Stimulated activated CD4-positive, alpha-beta T cell treated with anti-CD3 and anti-CD28 coated beads, TNF-alpha, amount 100 ng/mL, for 48 hours (primary cell): ENCODE measurements at regions not wholly inside any gene's neighbourhood (a gene's known extent, or its start where the extent isn't known, plus 50 kb on each side); places are given as distances from the start of the nearest gene placed in this dataset.

Source experiments
- DNase-seq, 3 donors: peaks; one replicate each; pipeline ENCODE4 v3.0.0-alpha.2; 2020; ENCODE audit warnings: low read depth in 3 of 3

- no peak for DNase-seq
Observed at GRCh38 chr6:139648430-139649000, 274.1 kb upstream of the CITED2 start.

DNA sequence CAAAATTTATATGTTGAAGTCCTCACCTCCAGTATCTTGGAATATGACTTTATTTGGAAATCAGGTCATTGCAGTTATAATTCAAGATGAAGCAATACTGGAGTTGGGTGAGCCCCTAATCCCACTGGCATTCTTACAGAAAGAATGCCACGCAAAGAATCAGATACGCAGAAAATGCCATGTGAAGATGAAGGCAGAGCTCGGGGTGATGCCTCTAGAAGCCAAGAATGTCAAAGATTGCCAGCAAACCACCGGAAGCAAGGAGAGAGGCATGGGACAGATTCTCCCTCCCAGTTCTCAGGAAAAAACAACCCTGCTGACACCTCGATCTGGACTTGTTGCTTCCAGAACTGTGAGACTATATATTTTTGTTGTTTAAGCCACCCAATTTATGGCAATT, 273.4 kb upstream of the CITED2 start:
- no peak for DNase-seq

- no peak for DNase-seq
Observed at GRCh38 chr6:139647016-139647415, 272.6 kb upstream of the CITED2 start.

GRCh38 chr6:139644821-139645220, 270.4 kb upstream of the CITED2 start:
- no peak for DNase-seq

- DNase-seq, result no peak
Observed at GRCh38 chr6:139643986-139644385, 269.5 kb upstream of the CITED2 start.

DNA sequence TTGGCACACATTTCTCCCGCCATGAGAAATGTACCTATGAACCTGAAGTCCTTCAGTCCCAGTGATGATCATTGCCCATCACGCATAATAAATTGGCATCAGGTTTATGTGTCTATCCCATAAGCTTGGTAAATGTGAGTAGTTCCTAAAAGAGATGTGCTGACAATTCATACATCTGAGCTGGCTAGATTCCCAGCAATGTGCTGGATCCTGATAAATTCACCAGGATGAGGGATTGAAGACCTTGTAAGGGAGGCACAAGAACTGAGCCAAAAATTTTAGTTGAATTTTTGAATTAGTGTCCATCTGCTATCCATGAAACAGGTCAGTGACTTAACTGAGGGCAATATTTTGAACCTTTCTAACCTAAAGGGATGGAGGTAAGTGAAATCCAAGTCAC, 267.9 kb upstream of the CITED2 start:
- DNase-seq, result no peak

GRCh38 chr6:139641376-139641775, 266.9 kb upstream of the CITED2 start:
- DNase-seq, result no peak

- no peak for DNase-seq
Observed at GRCh38 chr6:139640921-139641320, 266.5 kb upstream of the CITED2 start.

DNA sequence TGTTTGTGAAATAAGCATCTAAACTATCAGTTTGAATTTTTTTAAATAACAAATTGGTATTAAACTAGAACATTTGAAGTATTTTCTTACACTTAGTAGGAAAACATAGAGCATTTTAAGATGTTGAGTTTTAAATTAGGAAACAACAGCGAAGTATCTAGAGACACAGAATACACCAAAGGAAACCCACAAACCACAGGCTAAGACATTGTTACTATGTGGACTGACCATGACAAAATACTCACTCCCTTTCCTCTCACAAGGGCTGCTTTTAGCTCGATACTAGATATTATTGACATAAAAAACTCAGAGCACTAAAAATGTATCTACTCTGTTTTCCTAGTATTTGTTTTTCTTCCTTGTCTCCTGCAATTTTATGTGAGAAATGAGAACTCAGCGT, 266.0 kb upstream of the CITED2 start:
- DNase-seq, result no peak

GRCh38 chr6:139639507-139639906, 265.1 kb upstream of the CITED2 start:
- DNase-seq, result no peak

DNA sequence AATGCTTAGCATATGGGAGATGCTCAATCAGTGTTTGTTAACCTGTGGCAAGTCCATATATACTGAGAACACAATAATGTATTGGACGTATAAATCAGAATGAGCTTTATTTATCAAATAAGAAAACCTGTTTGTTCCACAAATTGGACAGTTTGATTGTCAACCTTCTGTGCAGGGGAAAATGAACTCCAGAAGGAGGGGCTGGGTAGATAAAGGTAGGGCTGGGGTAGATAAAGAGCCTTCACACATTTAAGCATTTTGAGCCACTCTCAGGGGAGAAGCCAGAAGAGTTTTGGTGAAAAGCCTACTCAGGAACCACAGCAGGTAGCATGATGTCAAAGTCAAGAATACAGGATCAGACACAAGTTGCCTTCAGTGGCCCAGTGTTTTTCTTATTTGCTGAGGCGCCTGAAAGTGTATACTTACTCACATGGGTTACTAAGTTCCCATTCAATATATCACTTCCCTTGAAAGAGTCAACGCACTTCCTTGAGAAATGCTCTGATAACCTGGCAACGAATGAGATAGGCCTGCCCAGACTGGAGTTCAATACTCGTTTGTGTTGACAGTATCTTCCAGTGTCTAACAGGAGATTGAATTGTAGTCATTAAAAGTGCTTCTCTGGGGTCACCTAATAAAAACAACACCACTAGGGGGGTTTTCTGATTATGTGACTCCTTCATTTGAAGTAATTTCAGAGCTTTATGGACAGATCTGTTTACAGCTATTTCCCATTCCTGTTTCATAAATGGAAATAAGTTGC, 263.9 kb upstream of the CITED2 start:
- DNase-seq, result no peak

DNA sequence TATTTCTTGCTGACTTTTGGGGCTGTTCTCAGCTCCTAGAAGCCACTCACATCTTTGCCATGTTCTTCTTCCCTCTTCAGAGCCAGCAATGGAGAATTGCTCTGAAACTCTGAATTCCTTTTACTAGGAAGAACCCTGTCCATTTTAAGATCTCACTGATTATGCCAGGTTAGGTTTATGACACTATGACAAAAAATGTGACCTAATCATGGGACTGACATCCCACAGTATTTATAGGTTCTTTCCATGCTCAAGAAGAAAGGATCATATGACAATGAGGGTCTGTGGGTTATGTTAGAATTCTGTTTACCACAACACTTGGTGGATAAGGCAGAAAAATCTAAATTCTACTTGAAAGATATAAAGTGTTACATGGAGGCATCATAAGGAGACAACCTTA, 263.3 kb upstream of the CITED2 start:
- DNase-seq, result no peak

- no peak for DNase-seq
Observed at GRCh38 chr6:139636391-139636790, 261.9 kb upstream of the CITED2 start.

DNA sequence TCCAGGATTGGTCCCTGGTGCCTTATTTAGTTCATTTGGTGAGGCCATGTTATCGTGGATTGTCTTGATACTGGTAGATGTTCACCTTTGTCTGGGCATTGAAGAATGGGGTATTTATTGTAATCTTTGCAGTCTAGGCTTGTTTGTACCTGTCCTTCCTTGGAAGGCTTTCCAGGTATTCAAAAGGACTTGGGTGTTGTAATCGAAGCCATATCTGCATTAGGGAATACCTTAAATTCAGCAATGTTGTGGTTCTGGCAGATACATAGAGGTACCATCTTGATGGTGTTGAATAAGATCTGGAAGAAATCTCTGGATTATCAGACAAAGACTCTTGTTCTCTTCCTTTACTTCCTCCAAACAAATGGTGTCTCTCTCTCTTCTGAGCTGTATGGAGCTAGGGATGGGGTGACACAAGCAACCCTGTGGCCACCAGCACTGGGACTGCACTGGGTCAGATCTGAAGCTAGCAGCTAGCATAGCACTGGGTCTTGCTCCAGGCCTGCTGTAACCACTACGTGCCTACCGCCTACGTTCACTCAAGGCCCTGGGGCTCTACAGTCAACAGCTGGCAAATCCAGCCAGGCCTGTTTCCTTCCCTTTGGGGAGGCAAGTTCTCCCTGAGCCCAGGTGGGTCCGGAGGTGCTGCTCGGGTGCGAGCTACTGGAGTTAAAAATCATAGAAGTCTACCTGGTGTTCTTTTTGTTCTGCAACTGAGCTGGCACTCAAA, 261.1 kb upstream of the CITED2 start:
- DNase-seq, result no peak

DNA sequence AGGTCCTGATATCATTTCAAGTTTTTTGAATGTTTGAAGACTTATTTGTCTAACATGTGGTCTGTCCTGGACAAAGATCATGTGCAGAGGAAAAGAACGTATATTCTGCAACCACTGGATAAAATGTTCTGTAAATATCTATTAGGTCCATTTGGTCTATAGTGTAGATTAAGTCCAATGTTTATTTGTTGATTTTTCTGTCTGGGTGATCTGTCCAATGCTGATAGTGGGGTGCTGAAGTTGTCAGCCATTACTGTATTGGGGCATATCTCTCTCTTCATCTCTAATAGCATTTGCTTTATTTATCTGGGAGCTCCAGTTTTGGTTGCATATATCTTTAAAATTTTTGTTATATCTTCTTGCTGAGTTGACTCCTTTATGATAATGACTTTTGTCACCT, 258.4 kb upstream of the CITED2 start:
- DNase-seq, result no peak

- DNase-seq, result no peak
Observed at GRCh38 chr6:139628270-139628669, 253.8 kb upstream of the CITED2 start.

DNA sequence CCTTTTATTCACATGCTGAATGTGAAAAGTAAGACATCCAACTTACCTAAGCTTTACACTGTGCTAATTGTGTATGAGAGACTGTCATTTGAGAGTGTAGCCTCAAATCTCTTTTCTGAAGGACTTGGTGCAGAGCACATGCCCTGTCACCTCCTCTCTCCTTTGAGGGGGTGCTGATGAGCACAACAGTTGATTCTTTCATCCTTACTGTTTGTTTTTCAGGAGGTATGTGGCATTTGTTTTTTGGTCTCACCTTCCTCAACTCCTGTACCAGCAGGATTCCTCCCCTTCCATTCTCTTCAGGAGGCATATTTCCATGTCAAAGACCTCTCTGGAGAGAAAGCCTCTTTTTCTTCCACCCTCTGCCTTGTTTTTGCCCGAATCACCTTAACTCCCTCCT, 252.6 kb upstream of the CITED2 start:
- no peak for DNase-seq

DNA sequence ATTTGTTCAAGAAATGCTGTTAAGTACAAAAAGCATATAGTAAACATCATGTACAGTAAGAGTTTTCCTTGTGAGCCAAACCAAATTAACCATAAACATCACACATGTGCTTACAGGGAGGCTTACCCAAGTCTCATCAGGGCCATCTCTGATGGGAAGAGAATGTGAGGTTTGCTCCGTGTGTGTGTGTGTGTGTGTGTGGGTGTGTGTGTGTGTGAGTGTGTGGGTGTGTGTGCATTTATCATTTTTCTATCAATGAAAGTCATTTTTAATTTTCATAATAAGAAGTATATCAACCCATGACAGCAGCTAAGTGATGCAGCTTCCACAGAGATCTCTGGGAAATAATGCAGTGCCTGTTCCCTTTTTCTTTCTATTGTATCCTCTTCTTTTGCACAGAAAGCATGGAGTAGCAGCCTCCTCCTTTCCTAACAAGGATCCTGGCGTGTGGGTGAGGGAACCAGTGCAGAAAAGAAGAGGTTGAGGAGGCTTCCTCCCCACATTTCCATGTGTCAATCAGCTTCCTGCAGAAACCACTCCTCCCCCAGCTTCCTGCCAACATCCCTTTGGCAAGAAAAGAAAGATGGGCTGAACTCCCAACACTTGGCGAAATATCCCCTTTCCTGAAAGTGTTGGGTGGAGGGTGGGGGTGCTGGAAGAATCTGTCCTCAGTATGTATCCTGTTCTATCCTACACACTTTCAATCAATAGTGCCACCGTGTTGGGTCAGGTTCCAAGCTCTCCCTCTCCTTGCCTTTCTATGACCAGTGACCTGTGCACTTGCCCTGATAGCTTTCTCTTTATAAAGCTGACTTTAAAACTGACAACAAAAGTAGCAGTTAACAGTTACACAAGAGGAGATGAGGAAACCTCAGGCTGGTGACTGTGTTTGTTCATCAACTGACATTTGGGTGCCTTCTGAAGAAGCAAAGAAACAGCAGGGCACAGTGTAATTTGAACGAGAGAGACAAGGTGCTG, 251.8 kb upstream of the CITED2 start:
- no peak for DNase-seq

DNA sequence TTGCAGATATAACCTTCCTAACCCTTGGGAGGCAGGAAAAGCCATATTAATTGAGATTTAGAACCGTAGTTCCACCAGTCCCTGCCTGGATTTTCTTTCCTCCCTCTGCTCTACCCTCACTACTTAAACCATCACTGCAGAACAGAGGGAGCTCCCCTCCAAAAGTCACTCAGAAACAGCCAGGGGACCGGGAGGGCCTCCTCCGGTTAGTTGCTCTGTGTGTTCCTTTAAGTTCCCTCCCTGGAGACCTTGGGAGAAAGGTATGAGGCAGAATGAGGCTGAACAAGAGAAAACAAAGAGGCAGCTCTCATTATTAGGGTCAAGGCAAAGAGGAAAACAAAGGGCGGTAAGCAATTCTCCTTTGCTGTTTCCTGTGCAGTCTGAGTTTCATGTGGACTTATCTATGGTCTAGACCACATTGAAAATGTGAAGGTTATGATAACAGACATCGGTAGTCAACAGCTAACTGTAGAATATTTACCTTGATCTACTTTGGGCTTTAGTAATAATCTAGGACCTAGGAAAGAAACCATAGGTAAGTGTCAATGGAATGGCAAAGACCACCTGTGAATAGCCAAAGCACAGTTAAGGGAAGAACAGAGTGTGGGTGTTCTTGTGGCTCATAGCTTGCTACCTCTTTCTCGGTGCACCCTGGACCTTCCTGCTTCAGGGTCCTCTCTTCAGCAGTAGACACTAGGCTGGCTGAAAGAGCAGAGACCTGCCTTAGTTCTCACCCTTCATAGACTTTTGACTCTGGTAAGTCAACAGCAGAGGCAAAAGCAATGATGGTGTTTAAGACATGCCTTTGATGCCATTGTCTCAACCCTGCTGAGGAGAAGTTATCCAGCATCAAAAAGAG, 250.9 kb upstream of the CITED2 start:
- no peak for DNase-seq

- DNase-seq, result no peak
Observed at GRCh38 chr6:139623372-139623771, 248.9 kb upstream of the CITED2 start.

GRCh38 chr6:139613496-139613895, 239.0 kb upstream of the CITED2 start:
- DNase-seq, result no peak
